ENCODE measurements at regions not wholly inside any gene's neighbourhood (a gene's known extent, or its start where the extent isn't known, plus 50 kb on each side); places are given as distances from the start of the nearest gene placed in this dataset.
A peak's percentile ranks its signal among the peaks of the same experiment; 100 is the strongest.

GRCh38 chr6:12636336-12636735 lies 80.2 kb upstream of the PHACTR1 start:
- no peaks in the 10 kb centered on the region for H3K4me1 ChIP-seq (ENCODE audit: control insufficient read depth in 2 of 2, insufficient read depth in 2 of 2, low read length in 2 of 2)
- ChIA-PET CTCF (no interaction called here), POLR2A (no interaction called here)
- H3K9ac ChIP-seq (ENCODE audit: low read length), result no peak overlapping the region
- WGBS (ENCODE audit: insufficient coverage), result no CpG with 5 or more reads among the region's 3 CpGs
- DNase-seq (no peak), ATAC-seq (ENCODE audit: low read depth) (no peak)
- Mint-ChIP-seq H3K9me3 (ENCODE audit: insufficient read depth) (peaks cover 2% of the 10 kb centered on the region), H3K27me3 (peaks cover 48% of the 10 kb centered on the region), H3K4me3 (no peak overlapping the region), H3K27ac (no peak overlapping the region), H3K4me1 (peaks cover 2% of the 10 kb centered on the region)
- no peak overlapping the region for H2AFZ ChIP-seq (ENCODE audit: insufficient read depth, low read depth, low read length, poor library complexity, severe bottlenecking)
- no peaks in the 10 kb centered on the region for H4K20me1 ChIP-seq (ENCODE audit: control insufficient read depth, insufficient read depth, low read length, poor library complexity, severe bottlenecking)
- no peak for TF ChIP-seq EZH2 (IDR thresholded peaks at IDR 0.05; ENCODE audit: borderline replicate concordance, insufficient read depth, low read depth, low read length, poor library complexity, severe bottlenecking)
- TF ChIP-seq, protein P1, sequence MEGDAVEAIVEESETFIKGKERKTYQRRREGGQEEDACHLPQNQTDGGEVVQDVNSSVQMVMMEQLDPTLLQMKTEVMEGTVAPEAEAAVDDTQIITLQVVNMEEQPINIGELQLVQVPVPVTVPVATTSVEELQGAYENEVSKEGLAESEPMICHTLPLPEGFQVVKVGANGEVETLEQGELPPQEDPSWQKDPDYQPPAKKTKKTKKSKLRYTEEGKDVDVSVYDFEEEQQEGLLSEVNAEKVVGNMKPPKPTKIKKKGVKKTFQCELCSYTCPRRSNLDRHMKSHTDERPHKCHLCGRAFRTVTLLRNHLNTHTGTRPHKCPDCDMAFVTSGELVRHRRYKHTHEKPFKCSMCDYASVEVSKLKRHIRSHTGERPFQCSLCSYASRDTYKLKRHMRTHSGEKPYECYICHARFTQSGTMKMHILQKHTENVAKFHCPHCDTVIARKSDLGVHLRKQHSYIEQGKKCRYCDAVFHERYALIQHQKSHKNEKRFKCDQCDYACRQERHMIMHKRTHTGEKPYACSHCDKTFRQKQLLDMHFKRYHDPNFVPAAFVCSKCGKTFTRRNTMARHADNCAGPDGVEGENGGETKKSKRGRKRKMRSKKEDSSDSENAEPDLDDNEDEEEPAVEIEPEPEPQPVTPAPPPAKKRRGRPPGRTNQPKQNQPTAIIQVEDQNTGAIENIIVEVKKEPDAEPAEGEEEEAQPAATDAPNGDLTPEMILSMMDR (IDR thresholded peaks at IDR 0.05), result no peak
- H3K27me3 ChIP-seq (replicated peaks in 1 of 4; ENCODE audit: control extremely low read depth in 1 of 4, control insufficient read depth in 3 of 4, insufficient read depth in 4 of 4, low read length in 3 of 4), result peaks cover 0 to 7% (median 1%) of the 10 kb centered on the region in 4 experiments
- no peak overlapping the region for H3K4me2 ChIP-seq (replicated peaks; ENCODE audit: low read depth, low read length, poor library complexity, severe bottlenecking)
- no peak overlapping the region for H3K4me3 ChIP-seq (ENCODE audit: control extremely low read depth in 1 of 5, extremely low read depth in 1 of 5, insufficient read depth in 1 of 5, low read depth in 2 of 5, low read length in 4 of 5)
- H3K79me2 ChIP-seq (ENCODE audit: control insufficient read depth, insufficient read depth, low read length), result no peaks in the 10 kb centered on the region
- no peaks in the 10 kb centered on the region for H3K36me3 ChIP-seq (replicated peaks in 1 of 2; ENCODE audit: control extremely low read depth in 1 of 2, control insufficient read depth in 1 of 2, extremely low read depth in 1 of 2, insufficient read depth in 2 of 2, low read length in 1 of 2)
- no peak overlapping the region for H3K27ac ChIP-seq (ENCODE audit: low read length in 2 of 2)
- H3K9me3 ChIP-seq (ENCODE audit: control extremely low read depth in 1 of 3, control insufficient read depth in 2 of 3, insufficient read depth in 1 of 3, low read length in 2 of 3), result peaks cover 0 to 2% (median 0%) of the 10 kb centered on the region in 3 donors
- intact Hi-C loops (cut with micrococcal nuclease), result no loop called here

DNA sequence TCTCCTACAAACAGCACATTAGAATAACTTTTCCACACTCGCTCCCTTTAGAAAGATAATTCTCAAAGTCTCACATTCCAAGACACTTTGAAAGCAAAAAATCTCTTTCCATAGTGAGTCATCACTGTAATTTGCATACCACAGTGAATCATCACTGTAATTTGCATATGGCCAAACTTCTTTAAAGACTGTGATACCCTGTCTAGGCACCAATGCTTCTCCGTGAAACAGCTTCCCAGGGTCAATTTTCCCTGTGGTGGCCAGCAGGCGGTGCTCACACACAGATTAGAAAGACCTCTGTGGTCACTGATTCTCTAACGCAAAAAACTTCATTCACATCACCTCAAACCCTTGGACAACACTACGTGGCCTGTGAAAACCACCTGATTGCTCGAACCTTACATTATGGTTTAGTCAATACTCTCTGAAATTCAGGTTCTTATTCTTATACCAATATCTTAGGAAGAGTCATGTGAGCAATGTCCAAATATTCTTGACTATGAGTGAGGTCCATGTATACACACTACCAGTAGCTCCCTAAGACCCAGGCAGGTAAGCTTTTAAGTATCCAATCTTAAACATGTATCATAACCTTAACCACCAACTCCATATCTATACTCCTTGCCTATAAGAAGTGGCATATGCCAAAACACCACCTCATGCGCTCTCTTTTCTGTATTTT lies 78.5 kb upstream of the PHACTR1 start:
- Histone ChIP-seq H3K36me3 (replicated peaks in 1 of 2; ENCODE audit: control extremely low read depth in 1 of 2, control insufficient read depth in 1 of 2, extremely low read depth in 1 of 2, insufficient read depth in 2 of 2, low read length in 1 of 2) (no peaks in the 10 kb centered on the region), H3K79me2 (ENCODE audit: control insufficient read depth, insufficient read depth, low read length) (no peaks in the 10 kb centered on the region), H4K20me1 (ENCODE audit: control insufficient read depth, insufficient read depth, low read length, poor library complexity, severe bottlenecking) (no peaks in the 10 kb centered on the region), H3K4me3 (ENCODE audit: control extremely low read depth in 1 of 5, extremely low read depth in 1 of 5, insufficient read depth in 1 of 5, low read depth in 2 of 5, low read length in 4 of 5) (no peak overlapping the region), H3K4me2 (replicated peaks; ENCODE audit: low read depth, low read length, poor library complexity, severe bottlenecking) (no peak overlapping the region), H3K9ac (ENCODE audit: low read length) (no peak overlapping the region), H2AFZ (ENCODE audit: insufficient read depth, low read depth, low read length, poor library complexity, severe bottlenecking) (no peak overlapping the region), H3K27me3 (replicated peaks in 1 of 4; ENCODE audit: control extremely low read depth in 1 of 4, control insufficient read depth in 3 of 4, insufficient read depth in 4 of 4, low read length in 3 of 4) (peaks cover 0 to 7% (median 1%) of the 10 kb centered on the region in 4 experiments), H3K9me3 (ENCODE audit: control extremely low read depth in 1 of 3, control insufficient read depth in 2 of 3, insufficient read depth in 1 of 3, low read length in 2 of 3) (peaks cover 0 to 2% (median 0%) of the 10 kb centered on the region in 3 donors), H3K4me1 (ENCODE audit: control insufficient read depth in 2 of 2, insufficient read depth in 2 of 2, low read length in 2 of 2) (no peaks in the 10 kb centered on the region), H3K27ac (ENCODE audit: low read length in 2 of 2) (no peak overlapping the region)
- intact Hi-C loops (cut with micrococcal nuclease), result no loop called here
- ChIA-PET POLR2A (no interaction called here), CTCF (interaction anchor here (0.8 to 1.0 kb wide), 2 partner anchors 13 to 694 kb away, joined by 3 to 4 read pairs; no protein-coding TSS in a partner anchor)
- Mint-ChIP-seq H3K27me3 (peaks cover 38% of the 10 kb centered on the region), H3K27ac (no peak overlapping the region), H3K9me3 (ENCODE audit: insufficient read depth) (peaks cover 2% of the 10 kb centered on the region), H3K4me3 (no peak overlapping the region), H3K4me1 (peaks cover 2% of the 10 kb centered on the region)
- DNase-seq, result peak; percentile 29
- 32% methylated on average over 3 of the region's 7 CpGs for WGBS (ENCODE audit: insufficient coverage)
- peak; percentile 17 for ATAC-seq (ENCODE audit: low read depth)
- TF ChIP-seq EZH2 (IDR thresholded peaks at IDR 0.05; ENCODE audit: borderline replicate concordance, insufficient read depth, low read depth, low read length, poor library complexity, severe bottlenecking), result no peak
- TF ChIP-seq, protein P1 (IDR thresholded peaks at IDR 0.05), result peak; percentile 64
